HCT116 (cell line): ENCODE measurements at regions not wholly inside any gene's neighbourhood (a gene's known extent, or its start where the extent isn't known, plus 50 kb on each side); places are given as distances from the start of the nearest gene placed in this dataset.

Source experiments
- ATAC-seq: fragments of 200-7000 bp; cut with Tn5 transposase; 2 replicates; pipeline ENCODE4 v1.9.1; 2020; ENCODE audit warnings: mild to moderate bottlenecking, moderate library complexity
- BruUV-seq: library from RNA; stranded (reverse); fragments of 400-500 nt; replicated peaks from 2 replicates; lab custom pipeline; 2021; lab: Mats Ljungman, UMichigan
- CTCF ChIA-PET: fragments of 300-600 bp; sonication (Branson Sonifier 250); formaldehyde crosslinking; loops from one replicate; lab custom pipeline; 2021; ENCODE audit warnings: antibody characterized with exemption; lab: Charles Lee
- POLR2A ChIA-PET: fragments of 300-600, 350-600 bp; sonication (Branson Sonifier 250); formaldehyde crosslinking; loops from one replicate; lab custom pipeline; 2021; ENCODE audit warnings: antibody characterized with exemption; lab: Charles Lee
- RAD21 ChIA-PET, 2 experiments: fragments of 300-600 bp; sonication (Branson Sonifier 250); formaldehyde crosslinking; loops; one replicate each; lab custom pipeline; 2023; ENCODE audit warnings: low total read pairs in 2 of 2; ENCODE audit not compliant: uncharacterized antibody in 2 of 2, unreplicated experiment in 2 of 2, low non-redundant PET in 1 of 2; lab: Charles Lee
- DNase-seq: peaks from one replicate; pipeline ENCODE4 v3.0.0-alpha.2; 2010; ENCODE audit warnings: low read depth, low spot score
- H2AFZ ChIP-seq: fragments of 200-600 bp; shearing (Covaris generic), sonication (generic); 2 replicates; pipeline ENCODE4 v1.6.1; 2017; ENCODE audit warnings: low read depth, mixed run types, mixed read lengths, antibody characterized with exemption, low read length; ENCODE audit not compliant: poor library complexity, severe bottlenecking
- H3K27ac ChIP-seq: 2 replicates; pipeline ENCODE4 v1.5.1; 2012; ENCODE audit warnings: low read depth, low read length
- H3K27me3 ChIP-seq: fragments of 200-600 bp; sonication (generic); 2 replicates; pipeline ENCODE4 v1.6.1; 2016; ENCODE audit warnings: mixed run types, low read length, mixed read lengths; ENCODE audit not compliant: insufficient read depth
- H3K36me3 ChIP-seq, 2 experiments: fragments of 200-500 bp in 1 of 2; fragments of 200-600 bp in 1 of 2; sonication (Bioruptor generic) in 1 of 2; sonication (generic) in 1 of 2; 2 replicates each; pipeline versions ENCODE4 v1.5.1 to v1.6.1; 2014 to 2016; ENCODE audit warnings: low read length in 2 of 2, inconsistent platforms in 1 of 2, mixed read lengths in 1 of 2, mixed run types in 1 of 2; ENCODE audit not compliant: insufficient read depth in 2 of 2, control insufficient read depth in 1 of 2
- H3K4me1 ChIP-seq, 2 experiments: fragments of 200-600 bp in 1 of 2; sonication (generic) in 1 of 2; 2 replicates each; pipeline versions ENCODE4 v1.5.1 to v1.6.1; 2012 to 2017; ENCODE audit warnings: low read length in 2 of 2, inconsistent platforms in 1 of 2, mild to moderate bottlenecking in 1 of 2, mixed read lengths in 1 of 2, mixed run types in 1 of 2, moderate library complexity in 1 of 2; ENCODE audit not compliant: insufficient read depth in 2 of 2, control insufficient read depth in 1 of 2
- H3K4me2 ChIP-seq: fragments of 200-600 bp; sonication (generic); 2 replicates; pipeline ENCODE4 v1.6.1; 2017; ENCODE audit warnings: mixed run types, low read length, mixed read lengths
- H3K4me3 ChIP-seq, 2 experiments: fragments of 200-600 bp in 1 of 2; sonication (generic) in 1 of 2; replicated peaks in 1 of 2; 2 replicates each; pipeline ENCODE4 v1.5.1; 2011 to 2016; ENCODE audit warnings: low read length in 2 of 2, control low read depth in 1 of 2, low read depth in 1 of 2, mild to moderate bottlenecking in 1 of 2, mixed read lengths in 1 of 2, mixed run types in 1 of 2
- H3K79me2 ChIP-seq: fragments of 200-600 bp; sonication (generic); 2 replicates; pipeline ENCODE4 v1.6.1; 2017; ENCODE audit warnings: mild to moderate bottlenecking, mixed run types, low read length, moderate library complexity, mixed read lengths; ENCODE audit not compliant: insufficient read depth
- H3K9ac ChIP-seq: fragments of 200-600 bp; sonication (generic); 2 replicates; pipeline ENCODE4 v1.6.1; 2016; ENCODE audit warnings: low read length, mixed read lengths
- H3K9me2 ChIP-seq: fragments of 200-600 bp; sonication (generic), shearing (Covaris generic); 2 replicates; pipeline ENCODE4 v1.6.1; 2017; ENCODE audit warnings: mixed run types, mild to moderate bottlenecking, moderate library complexity; ENCODE audit not compliant: insufficient read depth
- H3K9me3 ChIP-seq, 2 experiments: fragments of 200-500 bp in 1 of 2; fragments of 200-600 bp in 1 of 2; sonication (Bioruptor generic) in 1 of 2; sonication (generic) in 1 of 2; 2 replicates each; pipeline ENCODE4 v1.6.1; 2014 to 2017; ENCODE audit warnings: low read length in 2 of 2, mixed read lengths in 2 of 2, inconsistent platforms in 1 of 2, low read depth in 1 of 2, mild to moderate bottlenecking in 1 of 2, mixed run types in 1 of 2, moderate library complexity in 1 of 2; ENCODE audit not compliant: control insufficient read depth in 1 of 2, insufficient read depth in 1 of 2
- H4K20me1 ChIP-seq: fragments of 200-600 bp; sonication (generic), shearing (Covaris generic); 2 replicates; pipeline ENCODE4 v1.6.1; 2017; ENCODE audit warnings: mixed run types, mild to moderate bottlenecking, moderate library complexity; ENCODE audit not compliant: insufficient read depth
- CBX3 ChIP-seq: IDR thresholded peaks from 2 replicates; pipeline ENCODE4 v1.6.1; 2012; ENCODE audit warnings: low read depth
- EGR1 ChIP-seq: IDR thresholded peaks from 2 replicates; pipeline ENCODE4 v1.6.1; 2012; ENCODE audit warnings: low read depth
- ELF1 ChIP-seq: IDR thresholded peaks from 2 replicates; pipeline ENCODE4 v1.6.1; 2012; ENCODE audit warnings: low read depth, borderline replicate concordance
- EZH2 ChIP-seq: fragments of 200-600 bp; sonication (generic); IDR thresholded peaks from 2 replicates; pipeline ENCODE4 v1.6.1; 2017; ENCODE audit warnings: antibody characterized with exemption, mixed run types
- EZH2phosphoT487 ChIP-seq: fragments of 200-600 bp; IDR thresholded peaks from 2 replicates; pipeline ENCODE4 v1.6.1; 2018; ENCODE audit warnings: antibody characterized with exemption, borderline replicate concordance
- JUND ChIP-seq: IDR thresholded peaks from 2 replicates; pipeline ENCODE4 v1.6.1; 2012
- POLR2A ChIP-seq: IDR thresholded peaks from 2 replicates; pipeline ENCODE4 v1.7.0; 2011; ENCODE audit warnings: borderline replicate concordance; ENCODE audit not compliant: insufficient read depth, insufficient read length; ENCODE audit errors: extremely low read depth
- POLR2AphosphoS5 ChIP-seq: IDR thresholded peaks from 2 replicates; pipeline ENCODE4 v1.6.1; 2011; ENCODE audit warnings: mild to moderate bottlenecking, low read depth, low read length, moderate library complexity
- RAD21 ChIP-seq: IDR thresholded peaks from 2 replicates; pipeline ENCODE4 v1.6.1; 2012; ENCODE audit warnings: low read depth, mild to moderate bottlenecking
- SIN3A ChIP-seq: IDR thresholded peaks from 2 replicates; pipeline ENCODE4 v1.6.1; 2012; ENCODE audit warnings: low read depth
- SP1 ChIP-seq: IDR thresholded peaks from 2 replicates; pipeline ENCODE4 v1.6.1; 2012; ENCODE audit warnings: low read depth
- SRF ChIP-seq: IDR thresholded peaks from 2 replicates; pipeline ENCODE4 v1.6.1; 2012; ENCODE audit warnings: low read depth
- TCF7L2 ChIP-seq: IDR thresholded peaks from 2 replicates; pipeline ENCODE4 v1.7.0; 2011; ENCODE audit warnings: borderline replicate concordance, inconsistent platforms; ENCODE audit not compliant: insufficient read depth, insufficient read length; ENCODE audit errors: extremely low read depth
- YY1 ChIP-seq: IDR thresholded peaks from 2 replicates; pipeline ENCODE4 v1.6.1; 2011; ENCODE audit warnings: low read length, low read depth, moderate library complexity, mild to moderate bottlenecking; ENCODE audit not compliant: insufficient replicate concordance; ENCODE audit errors: extremely low read depth
- ZFX ChIP-seq: fragments of 450-650 bp; IDR thresholded peaks from 2 replicates; pipeline ENCODE4 v1.6.1; 2017
- ZNF274 ChIP-seq: fragments of 200-500 bp; sonication (Bioruptor generic); IDR thresholded peaks from 2 replicates; pipeline ENCODE4 v1.6.1; 2014; ENCODE audit warnings: mild to moderate bottlenecking, low read depth, low read length, inconsistent platforms
- intact Hi-C: fragments of 100-400 bp; cut with micrococcal nuclease; formaldehyde crosslinking; loops from 2 replicates; pipeline ENCODE4 v1.10.0; 2022
- TF ChIP-seq, protein P1 (sequence below): IDR thresholded peaks from 2 replicates; pipeline ENCODE4 v1.6.1; 2012
- TF ChIP-seq, protein P2 (sequence below), 3 experiments: fragments of 200-600 bp in 1 of 3; sonication (generic) in 1 of 3; IDR thresholded peaks in 2 of 3; conservative IDR thresholded peaks in 1 of 3; 2 replicates each; pipeline ENCODE4 v1.5.1; 2012 to 2017; ENCODE audit warnings: low read depth in 2 of 3, low read length in 2 of 3, antibody characterized with exemption in 1 of 3, borderline replicate concordance in 1 of 3, control low read depth in 1 of 3, mild to moderate bottlenecking in 1 of 3, mixed read lengths in 1 of 3, mixed run types in 1 of 3, moderate library complexity in 1 of 3; ENCODE audit not compliant: insufficient read depth in 1 of 3
- TF ChIP-seq, protein P3 (sequence below): IDR thresholded peaks from 2 replicates; pipeline ENCODE4 v1.6.1; 2012; ENCODE audit warnings: low read depth
- TF ChIP-seq, protein P4 (sequence below): IDR thresholded peaks from 2 replicates; pipeline ENCODE4 v1.6.1; 2012

DNA sequence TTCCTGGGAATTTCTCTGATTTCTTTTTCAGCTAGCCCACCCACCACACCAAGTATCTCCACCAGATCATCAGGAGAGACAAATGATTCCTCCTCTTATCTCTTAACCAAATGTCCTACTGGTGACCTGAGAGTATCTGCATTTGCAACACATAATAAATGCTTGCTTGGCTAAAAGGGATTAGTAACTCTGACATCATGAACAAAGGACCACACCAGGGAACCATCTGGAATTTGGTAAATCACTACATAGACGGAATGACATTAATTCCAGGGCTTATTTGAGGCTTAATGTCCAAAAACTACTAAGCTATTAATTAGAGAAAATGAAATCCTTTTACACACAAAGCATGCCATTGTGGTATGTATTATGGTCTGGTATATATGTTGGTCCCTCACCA lies 139.0 kb downstream of the RAP2A start:
- Histone ChIP-seq H3K4me2 (no peak overlapping the region), H3K9me3 (no peaks in the 10 kb centered on the region), H3K4me1 (peaks cover 13 to 14% of the 10 kb centered on the region in 2 experiments), H3K79me2 (no peaks in the 10 kb centered on the region), H3K9ac (no peak overlapping the region), H3K9me2 (no peaks in the 10 kb centered on the region), H3K36me3 (no peaks in the 10 kb centered on the region), H3K4me3 (no peak overlapping the region), H4K20me1 (no peaks in the 10 kb centered on the region), H3K27ac (no peak overlapping the region), H3K27me3 (no peaks in the 10 kb centered on the region), H2AFZ (no peak overlapping the region)
- no peak for DNase-seq
- intact Hi-C loops, result loop anchor here (2.0 to 5.0 kb wide), 2 partner anchors 462 to 556 kb away; no protein-coding TSS in a partner anchor
- CTCF ChIA-PET, result no interaction called here
- POLR2A ChIA-PET, result no interaction called here
- BruUV-seq, result no TSS peak
- no peak for TF ChIP-seq EZH2
- no peak for TF ChIP-seq SP1
- TF ChIP-seq CBX3, result no peak
- no peak for TF ChIP-seq SRF
- no peak for TF ChIP-seq POLR2AphosphoS5
- TF ChIP-seq ZFX, result no peak
- TF ChIP-seq, protein P1, sequence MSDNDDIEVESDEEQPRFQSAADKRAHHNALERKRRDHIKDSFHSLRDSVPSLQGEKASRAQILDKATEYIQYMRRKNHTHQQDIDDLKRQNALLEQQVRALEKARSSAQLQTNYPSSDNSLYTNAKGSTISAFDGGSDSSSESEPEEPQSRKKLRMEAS, result no peak
- no peak for TF ChIP-seq EGR1
- no peak for TF ChIP-seq SIN3A
- no peak for TF ChIP-seq POLR2A
- TF ChIP-seq ZNF274, result no peak
- TF ChIP-seq YY1, result no peak
- TF ChIP-seq RAD21, result no peak
- no peak for TF ChIP-seq JUND
- TF ChIP-seq, protein P2, sequence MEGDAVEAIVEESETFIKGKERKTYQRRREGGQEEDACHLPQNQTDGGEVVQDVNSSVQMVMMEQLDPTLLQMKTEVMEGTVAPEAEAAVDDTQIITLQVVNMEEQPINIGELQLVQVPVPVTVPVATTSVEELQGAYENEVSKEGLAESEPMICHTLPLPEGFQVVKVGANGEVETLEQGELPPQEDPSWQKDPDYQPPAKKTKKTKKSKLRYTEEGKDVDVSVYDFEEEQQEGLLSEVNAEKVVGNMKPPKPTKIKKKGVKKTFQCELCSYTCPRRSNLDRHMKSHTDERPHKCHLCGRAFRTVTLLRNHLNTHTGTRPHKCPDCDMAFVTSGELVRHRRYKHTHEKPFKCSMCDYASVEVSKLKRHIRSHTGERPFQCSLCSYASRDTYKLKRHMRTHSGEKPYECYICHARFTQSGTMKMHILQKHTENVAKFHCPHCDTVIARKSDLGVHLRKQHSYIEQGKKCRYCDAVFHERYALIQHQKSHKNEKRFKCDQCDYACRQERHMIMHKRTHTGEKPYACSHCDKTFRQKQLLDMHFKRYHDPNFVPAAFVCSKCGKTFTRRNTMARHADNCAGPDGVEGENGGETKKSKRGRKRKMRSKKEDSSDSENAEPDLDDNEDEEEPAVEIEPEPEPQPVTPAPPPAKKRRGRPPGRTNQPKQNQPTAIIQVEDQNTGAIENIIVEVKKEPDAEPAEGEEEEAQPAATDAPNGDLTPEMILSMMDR (IDR thresholded peaks at IDR 0.05 in 2 of 3, conservative IDR thresholded peaks at IDR 0.05 in 1 of 3; ENCODE audit: borderline replicate concordance in 1 of 3, insufficient read depth in 1 of 3, low read depth in 2 of 3, low read length in 2 of 3), result no peak
- no peak for TF ChIP-seq TCF7L2
- no peak for TF ChIP-seq EZH2phosphoT487
- TF ChIP-seq, protein P3, sequence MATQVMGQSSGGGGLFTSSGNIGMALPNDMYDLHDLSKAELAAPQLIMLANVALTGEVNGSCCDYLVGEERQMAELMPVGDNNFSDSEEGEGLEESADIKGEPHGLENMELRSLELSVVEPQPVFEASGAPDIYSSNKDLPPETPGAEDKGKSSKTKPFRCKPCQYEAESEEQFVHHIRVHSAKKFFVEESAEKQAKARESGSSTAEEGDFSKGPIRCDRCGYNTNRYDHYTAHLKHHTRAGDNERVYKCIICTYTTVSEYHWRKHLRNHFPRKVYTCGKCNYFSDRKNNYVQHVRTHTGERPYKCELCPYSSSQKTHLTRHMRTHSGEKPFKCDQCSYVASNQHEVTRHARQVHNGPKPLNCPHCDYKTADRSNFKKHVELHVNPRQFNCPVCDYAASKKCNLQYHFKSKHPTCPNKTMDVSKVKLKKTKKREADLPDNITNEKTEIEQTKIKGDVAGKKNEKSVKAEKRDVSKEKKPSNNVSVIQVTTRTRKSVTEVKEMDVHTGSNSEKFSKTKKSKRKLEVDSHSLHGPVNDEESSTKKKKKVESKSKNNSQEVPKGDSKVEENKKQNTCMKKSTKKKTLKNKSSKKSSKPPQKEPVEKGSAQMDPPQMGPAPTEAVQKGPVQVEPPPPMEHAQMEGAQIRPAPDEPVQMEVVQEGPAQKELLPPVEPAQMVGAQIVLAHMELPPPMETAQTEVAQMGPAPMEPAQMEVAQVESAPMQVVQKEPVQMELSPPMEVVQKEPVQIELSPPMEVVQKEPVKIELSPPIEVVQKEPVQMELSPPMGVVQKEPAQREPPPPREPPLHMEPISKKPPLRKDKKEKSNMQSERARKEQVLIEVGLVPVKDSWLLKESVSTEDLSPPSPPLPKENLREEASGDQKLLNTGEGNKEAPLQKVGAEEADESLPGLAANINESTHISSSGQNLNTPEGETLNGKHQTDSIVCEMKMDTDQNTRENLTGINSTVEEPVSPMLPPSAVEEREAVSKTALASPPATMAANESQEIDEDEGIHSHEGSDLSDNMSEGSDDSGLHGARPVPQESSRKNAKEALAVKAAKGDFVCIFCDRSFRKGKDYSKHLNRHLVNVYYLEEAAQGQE, result no peak
- TF ChIP-seq, protein P4, sequence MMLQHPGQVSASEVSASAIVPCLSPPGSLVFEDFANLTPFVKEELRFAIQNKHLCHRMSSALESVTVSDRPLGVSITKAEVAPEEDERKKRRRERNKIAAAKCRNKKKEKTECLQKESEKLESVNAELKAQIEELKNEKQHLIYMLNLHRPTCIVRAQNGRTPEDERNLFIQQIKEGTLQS, result no peak
- no peak for TF ChIP-seq ELF1
- no peak for ATAC-seq
- RAD21 ChIA-PET, result no interaction called here
